Upper lobe of left lung (tissue), 4 donors: ENCODE measurements at regions not wholly inside any gene's neighbourhood (a gene's known extent, or its start where the extent isn't known, plus 50 kb on each side); places are given as distances from the start of the nearest gene placed in this dataset.

ENCODE experiments used
- POLR2A ChIP-seq, 4 donors: fragments of 450-650 bp; IDR thresholded peaks; one replicate each; pipeline ENCODE4 v1.5.1; 2016 to 2017; ENCODE audit warnings: antibody characterized with exemption in 4 of 4, mild to moderate bottlenecking in 2 of 4
- POLR2AphosphoS5 ChIP-seq, 2 donors: sonication (generic); formaldehyde crosslinking; IDR thresholded peaks; one replicate each; pipeline ENCODE4 v1.5.1; 2017; ENCODE audit warnings: antibody characterized with exemption in 2 of 2
- TF ChIP-seq, protein P1 (sequence below), 6 experiments: fragments of 450-650 bp in 4 of 6; fragments of 200-600 bp in 2 of 6; sonication (generic) in 2 of 6; IDR thresholded peaks; one replicate each; pipeline ENCODE4 v1.5.1; 2016 to 2019; ENCODE audit warnings: antibody characterized with exemption in 6 of 6

DNA sequence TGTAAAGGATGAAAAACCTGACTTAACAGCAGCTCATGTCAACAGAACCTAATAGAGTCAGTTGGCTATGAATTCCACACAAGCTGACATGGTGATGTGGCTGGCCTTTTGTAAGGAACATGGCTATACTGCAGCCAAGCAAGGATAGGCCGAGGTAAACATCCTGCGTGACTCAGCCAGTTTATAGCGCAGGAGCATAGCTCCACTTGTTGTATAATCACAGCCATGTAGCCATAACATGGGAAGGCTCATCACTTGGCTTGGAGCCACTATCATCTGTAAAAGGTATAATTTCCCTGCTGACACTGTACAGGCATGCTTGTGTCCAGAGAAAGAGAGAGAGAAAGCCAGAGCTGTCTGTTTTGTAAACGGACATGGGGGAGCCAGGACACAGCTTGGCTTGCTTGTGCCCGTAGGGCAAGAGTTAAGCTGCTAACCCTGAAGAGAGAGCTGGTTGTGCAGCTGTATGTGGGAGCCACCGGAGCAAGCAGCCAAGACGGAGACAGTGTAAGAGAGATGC is 104.4 kb upstream of the PLET1 start:
- TF ChIP-seq POLR2AphosphoS5 (IDR thresholded peaks at IDR 0.05) (no peak), POLR2A (IDR thresholded peaks at IDR 0.05) (no peak)
- TF ChIP-seq, protein P1, sequence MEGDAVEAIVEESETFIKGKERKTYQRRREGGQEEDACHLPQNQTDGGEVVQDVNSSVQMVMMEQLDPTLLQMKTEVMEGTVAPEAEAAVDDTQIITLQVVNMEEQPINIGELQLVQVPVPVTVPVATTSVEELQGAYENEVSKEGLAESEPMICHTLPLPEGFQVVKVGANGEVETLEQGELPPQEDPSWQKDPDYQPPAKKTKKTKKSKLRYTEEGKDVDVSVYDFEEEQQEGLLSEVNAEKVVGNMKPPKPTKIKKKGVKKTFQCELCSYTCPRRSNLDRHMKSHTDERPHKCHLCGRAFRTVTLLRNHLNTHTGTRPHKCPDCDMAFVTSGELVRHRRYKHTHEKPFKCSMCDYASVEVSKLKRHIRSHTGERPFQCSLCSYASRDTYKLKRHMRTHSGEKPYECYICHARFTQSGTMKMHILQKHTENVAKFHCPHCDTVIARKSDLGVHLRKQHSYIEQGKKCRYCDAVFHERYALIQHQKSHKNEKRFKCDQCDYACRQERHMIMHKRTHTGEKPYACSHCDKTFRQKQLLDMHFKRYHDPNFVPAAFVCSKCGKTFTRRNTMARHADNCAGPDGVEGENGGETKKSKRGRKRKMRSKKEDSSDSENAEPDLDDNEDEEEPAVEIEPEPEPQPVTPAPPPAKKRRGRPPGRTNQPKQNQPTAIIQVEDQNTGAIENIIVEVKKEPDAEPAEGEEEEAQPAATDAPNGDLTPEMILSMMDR (IDR thresholded peaks at IDR 0.05): no peak
